ENCODE measurements at regions not wholly inside any gene's neighbourhood (a gene's known extent, or its start where the extent isn't known, plus 50 kb on each side); places are given as distances from the start of the nearest gene placed in this dataset.

- H3K36me3 ChIP-seq (ENCODE audit: control insufficient read depth, insufficient read depth, low read length) = no peaks in the 10 kb centered on the region
- no peak for DNase-seq (ENCODE audit: extremely low read depth, insufficient read length)
- no peak overlapping the region for H3K4me3 ChIP-seq (replicated peaks; ENCODE audit: low read depth, low read length)
- TF ChIP-seq CTCF (IDR thresholded peaks at IDR 0.05; ENCODE audit: insufficient read depth, low read length, poor library complexity, severe bottlenecking) = no peak
- no peaks in the 10 kb centered on the region for H3K27me3 ChIP-seq (replicated peaks; ENCODE audit: control insufficient read depth, insufficient read depth, low read length)
These were observed 522.5 kb downstream of the VRK1 start for GRCh38 chr14:97319691-97320090.

GRCh38 chr14:97328743-97329142 lies 531.6 kb downstream of the VRK1 start:
- Histone ChIP-seq H3K4me3 (replicated peaks; ENCODE audit: low read depth, low read length) (no peak overlapping the region), H3K27me3 (replicated peaks; ENCODE audit: control insufficient read depth, insufficient read depth, low read length) (no peaks in the 10 kb centered on the region), H3K36me3 (ENCODE audit: control insufficient read depth, insufficient read depth, low read length) (no peaks in the 10 kb centered on the region)
- DNase-seq (ENCODE audit: extremely low read depth, insufficient read length) = no peak
- TF ChIP-seq CTCF (IDR thresholded peaks at IDR 0.05; ENCODE audit: insufficient read depth, low read length, poor library complexity, severe bottlenecking) = no peak

GRCh38 chr14:97329701-97330100 lies 532.5 kb downstream of the VRK1 start:
- no peak for DNase-seq (ENCODE audit: extremely low read depth, insufficient read length)
- no peak for TF ChIP-seq CTCF (IDR thresholded peaks at IDR 0.05; ENCODE audit: insufficient read depth, low read length, poor library complexity, severe bottlenecking)

GRCh38 chr14:97331058-97331457 lies 533.9 kb downstream of the VRK1 start:
- H3K36me3 ChIP-seq (ENCODE audit: control insufficient read depth, insufficient read depth, low read length) = no peaks in the 10 kb centered on the region
- TF ChIP-seq CTCF (IDR thresholded peaks at IDR 0.05; ENCODE audit: insufficient read depth, low read length, poor library complexity, severe bottlenecking) = no peak
- H3K27me3 ChIP-seq (replicated peaks; ENCODE audit: control insufficient read depth, insufficient read depth, low read length) = no peaks in the 10 kb centered on the region
- no peak for DNase-seq (ENCODE audit: extremely low read depth, insufficient read length)
- no peak overlapping the region for H3K4me3 ChIP-seq (replicated peaks; ENCODE audit: low read depth, low read length)

More at GRCh38 chr14:97329701-97330100, 532.5 kb downstream of the VRK1 start:
- Histone ChIP-seq H3K4me3 (replicated peaks; ENCODE audit: low read depth, low read length) (no peak overlapping the region), H3K27me3 (replicated peaks; ENCODE audit: control insufficient read depth, insufficient read depth, low read length) (no peaks in the 10 kb centered on the region), H3K36me3 (ENCODE audit: control insufficient read depth, insufficient read depth, low read length) (no peaks in the 10 kb centered on the region)

- no peak overlapping the region for H3K4me3 ChIP-seq (replicated peaks; ENCODE audit: low read depth, low read length)
- H3K36me3 ChIP-seq (ENCODE audit: control insufficient read depth, insufficient read depth, low read length) = no peaks in the 10 kb centered on the region
- TF ChIP-seq CTCF (IDR thresholded peaks at IDR 0.05; ENCODE audit: insufficient read depth, low read length, poor library complexity, severe bottlenecking) = no peak
- no peak for DNase-seq (ENCODE audit: extremely low read depth, insufficient read length)
- H3K27me3 ChIP-seq (replicated peaks; ENCODE audit: control insufficient read depth, insufficient read depth, low read length) = no peaks in the 10 kb centered on the region
These were observed 534.3 kb downstream of the VRK1 start for GRCh38 chr14:97331526-97331925.

- no peak for DNase-seq (ENCODE audit: extremely low read depth, insufficient read length)
- no peak for TF ChIP-seq CTCF (IDR thresholded peaks at IDR 0.05; ENCODE audit: insufficient read depth, low read length, poor library complexity, severe bottlenecking)
These were observed 539.0 kb downstream of the VRK1 start for GRCh38 chr14:97336179-97336578.

More at GRCh38 chr14:97336179-97336578, 539.0 kb downstream of the VRK1 start:
- Histone ChIP-seq H3K36me3 (ENCODE audit: control insufficient read depth, insufficient read depth, low read length) (no peaks in the 10 kb centered on the region), H3K27me3 (replicated peaks; ENCODE audit: control insufficient read depth, insufficient read depth, low read length) (no peaks in the 10 kb centered on the region), H3K4me3 (replicated peaks; ENCODE audit: low read depth, low read length) (no peak overlapping the region)

Data from GM06990 (cell line).